Upper lobe of left lung (tissue), 4 donors: ENCODE measurements at regions not wholly inside any gene's neighbourhood (a gene's known extent, or its start where the extent isn't known, plus 50 kb on each side); places are given as distances from the start of the nearest gene placed in this dataset.

Source experiments
- POLR2A ChIP-seq, 4 donors: fragments of 450-650 bp; IDR thresholded peaks; one replicate each; pipeline ENCODE4 v1.5.1; 2016 to 2017; ENCODE audit warnings: antibody characterized with exemption in 4 of 4, mild to moderate bottlenecking in 2 of 4
- POLR2AphosphoS5 ChIP-seq, 2 donors: sonication (generic); formaldehyde crosslinking; IDR thresholded peaks; one replicate each; pipeline ENCODE4 v1.5.1; 2017; ENCODE audit warnings: antibody characterized with exemption in 2 of 2

GRCh38 chr11:7143908-7144307 is 55.1 kb downstream of the RBMXL2 start:
- TF ChIP-seq POLR2AphosphoS5 (IDR thresholded peaks at IDR 0.05) (no peak), POLR2A (IDR thresholded peaks at IDR 0.05) (no peak)
